ENCODE measurements at regions not wholly inside any gene's neighbourhood (a gene's known extent, or its start where the extent isn't known, plus 50 kb on each side); places are given as distances from the start of the nearest gene placed in this dataset.
A peak's percentile ranks its signal among the peaks of the same experiment; 100 is the strongest.

GRCh38 chr2:13480057-13480456, 763.3 kb downstream of the TRIB2 start:
- no peak for TF ChIP-seq CTCF (IDR thresholded peaks at IDR 0.05; ENCODE audit: low read depth, low read length)
- in situ Hi-C loops (cut with HindIII; ENCODE audit: low sequenced_read_pairs): no loop called here
- no peak for DNase-seq (ENCODE audit: low read depth, low spot score)
- no peak overlapping the region for H3K4me3 ChIP-seq (ENCODE audit: low read depth, low read length)

DNA sequence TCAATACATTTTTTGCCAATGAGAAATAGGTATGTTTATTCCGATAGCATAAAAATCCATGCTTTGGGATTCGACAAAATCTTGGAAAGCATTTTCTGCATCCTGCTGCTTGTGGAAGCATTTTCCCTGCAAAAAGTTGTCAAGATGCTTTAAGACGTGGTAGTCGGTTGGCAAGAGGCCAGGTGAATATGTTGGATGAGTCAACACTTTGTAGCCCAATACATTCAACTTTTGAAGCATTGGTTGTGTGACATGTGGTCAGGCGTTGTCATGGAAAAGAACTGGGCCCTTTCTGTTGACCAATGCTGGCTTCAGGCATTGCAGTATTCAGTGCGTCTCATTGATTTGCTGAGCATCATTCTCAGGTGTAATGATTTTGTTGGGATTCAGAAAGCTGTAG, 764.5 kb downstream of the TRIB2 start:
- DNase-seq (ENCODE audit: low read depth, low spot score): peak; percentile 17
- H3K4me3 ChIP-seq (ENCODE audit: low read depth, low read length): no peak overlapping the region
- in situ Hi-C loops (cut with HindIII; ENCODE audit: low sequenced_read_pairs): no loop called here
- TF ChIP-seq CTCF (IDR thresholded peaks at IDR 0.05; ENCODE audit: low read depth, low read length): no peak

DNA sequence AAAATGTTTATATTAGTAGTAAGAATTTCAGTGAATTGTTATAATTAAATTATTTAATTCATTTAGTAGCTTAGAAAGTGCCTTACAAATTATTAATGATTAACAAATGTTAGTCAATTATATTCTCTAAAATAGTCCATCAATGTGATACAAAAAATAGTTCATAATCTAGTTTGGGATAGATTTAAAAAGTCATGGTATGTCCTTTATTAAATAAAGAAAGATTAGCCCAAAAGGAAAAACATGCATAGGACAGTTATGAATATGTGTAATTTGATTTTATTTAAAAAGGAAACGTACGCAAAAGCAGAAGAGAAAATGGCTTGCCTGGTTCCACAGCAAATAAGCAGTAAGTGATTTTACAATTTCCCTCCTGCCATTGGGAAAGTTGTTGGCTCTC, 768.5 kb downstream of the TRIB2 start:
- DNase-seq (ENCODE audit: low read depth, low spot score): no peak
- no peak overlapping the region for H3K4me3 ChIP-seq (ENCODE audit: low read depth, low read length)
- in situ Hi-C loops (cut with HindIII; ENCODE audit: low sequenced_read_pairs): no loop called here
- no peak for TF ChIP-seq CTCF (IDR thresholded peaks at IDR 0.05; ENCODE audit: low read depth, low read length)

- DNase-seq (ENCODE audit: low read depth, low spot score): peak; percentile 6
- TF ChIP-seq CTCF (IDR thresholded peaks at IDR 0.05; ENCODE audit: low read depth, low read length): no peak
- in situ Hi-C loops (cut with HindIII; ENCODE audit: low sequenced_read_pairs): no loop called here
- no peak overlapping the region for H3K4me3 ChIP-seq (ENCODE audit: low read depth, low read length)
These were observed 772.2 kb downstream of the TRIB2 start for GRCh38 chr2:13488965-13489364.

GRCh38 chr2:13492262-13492661, 775.5 kb downstream of the TRIB2 start:
- H3K4me3 ChIP-seq (ENCODE audit: low read depth, low read length): no peak overlapping the region
- in situ Hi-C loops (cut with HindIII; ENCODE audit: low sequenced_read_pairs): no loop called here
- no peak for TF ChIP-seq CTCF (IDR thresholded peaks at IDR 0.05; ENCODE audit: low read depth, low read length)
- DNase-seq (ENCODE audit: low read depth, low spot score): no peak

- H3K4me3 ChIP-seq (ENCODE audit: low read depth, low read length): no peak overlapping the region
- in situ Hi-C loops (cut with HindIII; ENCODE audit: low sequenced_read_pairs): no loop called here
- TF ChIP-seq CTCF (IDR thresholded peaks at IDR 0.05; ENCODE audit: low read depth, low read length): no peak
- DNase-seq (ENCODE audit: low read depth, low spot score): no peak
These were observed 778.3 kb downstream of the TRIB2 start for GRCh38 chr2:13495051-13495450.

GRCh38 chr2:13504808-13505207, 788.1 kb downstream of the TRIB2 start:
- no peak for DNase-seq (ENCODE audit: low read depth, low spot score)
- no peak for TF ChIP-seq CTCF (IDR thresholded peaks at IDR 0.05; ENCODE audit: low read depth, low read length)
- no peak overlapping the region for H3K4me3 ChIP-seq (ENCODE audit: low read depth, low read length)
- in situ Hi-C loops (cut with HindIII; ENCODE audit: low sequenced_read_pairs): no loop called here

All from astrocyte of the spinal cord (primary cell).